ENCODE measurements at regions not wholly inside any gene's neighbourhood (a gene's known extent, or its start where the extent isn't known, plus 50 kb on each side); places are given as distances from the start of the nearest gene placed in this dataset.

DNA sequence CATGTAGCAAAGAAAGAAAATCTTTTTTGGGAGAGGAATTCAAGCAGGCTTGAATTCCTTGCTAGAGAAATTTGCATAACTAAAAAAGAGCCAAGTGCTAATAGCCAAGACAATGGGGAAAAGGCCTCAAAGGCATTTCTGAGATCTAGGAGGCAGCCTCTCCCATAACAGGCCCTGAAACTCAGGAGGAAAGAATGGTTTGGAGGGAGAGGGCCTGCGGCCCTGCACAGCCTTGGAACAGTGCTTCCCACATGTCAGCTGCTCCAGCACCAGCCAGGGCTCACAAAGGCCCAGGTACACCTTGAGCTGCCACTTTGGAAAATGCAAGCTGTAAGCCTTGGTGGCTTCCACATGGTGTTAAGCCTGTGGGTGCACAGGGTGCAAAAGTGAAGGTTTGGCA, 55.5 kb upstream of the TSPAN18 start:
- H3K79me2 ChIP-seq (ENCODE audit: control insufficient read depth, insufficient read depth, low read length), result no peaks in the 10 kb centered on the region
- no peak overlapping the region for H2AFZ ChIP-seq (ENCODE audit: low read depth, low read length)
- intact Hi-C loops (cut with micrococcal nuclease) (no loop called here), dilution Hi-C loops (cut with MboI; ENCODE audit: extremely low pct_ligation_motif_present, low sequenced_read_pairs) (no loop called here)
- FAIRE-seq (no peak), DNase-seq (ENCODE audit: low read depth, low spot score) (no peak)
- no peaks in the 10 kb centered on the region for H3K36me3 ChIP-seq (ENCODE audit: control insufficient read depth in 2 of 2, extremely low read depth in 1 of 2, insufficient read depth in 2 of 2, low read length in 2 of 2)
- no peak overlapping the region for H3K4me2 ChIP-seq (ENCODE audit: insufficient read depth, low read length)
- ChIA-PET CTCF (no interaction called here), POLR2A (no interaction called here)
- H3K9me1 ChIP-seq (replicated peaks; ENCODE audit: control insufficient read depth, extremely low read depth, insufficient read depth, low read length), result no peaks in the 10 kb centered on the region
- H3K4me3 ChIP-seq (replicated peaks in 1 of 3; ENCODE audit: insufficient read depth in 1 of 3, low read depth in 1 of 3, low read length in 3 of 3), result no peak overlapping the region
- no peaks in the 10 kb centered on the region for H4K20me1 ChIP-seq (replicated peaks; ENCODE audit: control insufficient read depth, extremely low read depth, insufficient read depth, low read length)
- BruUV-seq (replicated peaks), result no TSS peak
- H3K9me3 ChIP-seq (replicated peaks; ENCODE audit: control insufficient read depth, insufficient read depth, low read length), result no peaks in the 10 kb centered on the region
- TF ChIP-seq MYC (IDR thresholded peaks at IDR 0.05; ENCODE audit: low read depth, low read length) (no peak), EZH2 (IDR thresholded peaks at IDR 0.05; ENCODE audit: borderline replicate concordance, low read depth, low read length, severe bottlenecking) (no peak), FOS (IDR thresholded peaks at IDR 0.05; ENCODE audit: borderline replicate concordance, insufficient read depth, low read length) (no peak), GATA2 (IDR thresholded peaks at IDR 0.05; ENCODE audit: insufficient read depth, insufficient read length, low read depth, low read length) (no peak), JUN (IDR thresholded peaks at IDR 0.05; ENCODE audit: borderline replicate concordance, insufficient read depth, insufficient read length, low read depth) (no peak), POLR2AphosphoS5 (IDR thresholded peaks at IDR 0.05; ENCODE audit: insufficient read depth, low read depth, low read length) (no peak), POLR2A (IDR thresholded peaks at IDR 0.05; ENCODE audit: low read depth, low read length) (no peak)
- TF ChIP-seq, protein P1, sequence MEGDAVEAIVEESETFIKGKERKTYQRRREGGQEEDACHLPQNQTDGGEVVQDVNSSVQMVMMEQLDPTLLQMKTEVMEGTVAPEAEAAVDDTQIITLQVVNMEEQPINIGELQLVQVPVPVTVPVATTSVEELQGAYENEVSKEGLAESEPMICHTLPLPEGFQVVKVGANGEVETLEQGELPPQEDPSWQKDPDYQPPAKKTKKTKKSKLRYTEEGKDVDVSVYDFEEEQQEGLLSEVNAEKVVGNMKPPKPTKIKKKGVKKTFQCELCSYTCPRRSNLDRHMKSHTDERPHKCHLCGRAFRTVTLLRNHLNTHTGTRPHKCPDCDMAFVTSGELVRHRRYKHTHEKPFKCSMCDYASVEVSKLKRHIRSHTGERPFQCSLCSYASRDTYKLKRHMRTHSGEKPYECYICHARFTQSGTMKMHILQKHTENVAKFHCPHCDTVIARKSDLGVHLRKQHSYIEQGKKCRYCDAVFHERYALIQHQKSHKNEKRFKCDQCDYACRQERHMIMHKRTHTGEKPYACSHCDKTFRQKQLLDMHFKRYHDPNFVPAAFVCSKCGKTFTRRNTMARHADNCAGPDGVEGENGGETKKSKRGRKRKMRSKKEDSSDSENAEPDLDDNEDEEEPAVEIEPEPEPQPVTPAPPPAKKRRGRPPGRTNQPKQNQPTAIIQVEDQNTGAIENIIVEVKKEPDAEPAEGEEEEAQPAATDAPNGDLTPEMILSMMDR (IDR thresholded peaks at IDR 0.05; ENCODE audit: extremely low read depth in 1 of 2, insufficient read depth in 1 of 2, low read depth in 1 of 2, low read length in 2 of 2), result no peak
- TF ChIP-seq, protein P2, sequence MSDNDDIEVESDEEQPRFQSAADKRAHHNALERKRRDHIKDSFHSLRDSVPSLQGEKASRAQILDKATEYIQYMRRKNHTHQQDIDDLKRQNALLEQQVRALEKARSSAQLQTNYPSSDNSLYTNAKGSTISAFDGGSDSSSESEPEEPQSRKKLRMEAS (IDR thresholded peaks at IDR 0.05; ENCODE audit: insufficient read depth, insufficient read length), result no peak
- H3K9ac ChIP-seq (replicated peaks; ENCODE audit: extremely low read depth, insufficient read depth, low read length), result no peak overlapping the region
- H3K4me1 ChIP-seq (ENCODE audit: control insufficient read depth, extremely low read depth, insufficient read depth, low read length), result peaks cover 6% of the 10 kb centered on the region
- H3K27ac ChIP-seq (ENCODE audit: insufficient read depth, low read depth, low read length), result no peak overlapping the region
- H3K27me3 ChIP-seq (ENCODE audit: control insufficient read depth in 2 of 2, insufficient read depth in 2 of 2, low read length in 2 of 2), result peaks cover 5 to 10% of the 10 kb centered on the region in 2 experiments

All from endothelial cell of umbilical vein (primary cell).